ENCODE measurements at regions not wholly inside any gene's neighbourhood (a gene's known extent, or its start where the extent isn't known, plus 50 kb on each side); places are given as distances from the start of the nearest gene placed in this dataset.

DNA sequence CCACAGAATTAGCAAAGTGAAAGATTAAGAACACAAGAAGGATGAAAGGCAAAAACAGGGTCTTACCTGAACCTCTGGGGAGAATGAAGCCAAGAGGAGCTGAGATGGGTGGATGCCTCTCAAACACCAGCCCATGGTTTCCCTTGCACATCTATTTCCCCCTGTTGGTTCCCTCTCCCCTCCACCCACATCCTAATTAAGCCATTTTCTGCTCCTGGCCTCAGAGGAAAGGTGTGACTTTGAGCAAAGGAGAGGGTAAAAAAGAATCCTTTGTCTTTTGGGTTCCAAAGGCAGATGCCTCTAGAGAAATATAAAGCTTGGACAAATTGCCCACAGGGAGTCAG is 214.9 kb downstream of the RAP2A start:
- TF ChIP-seq, protein P1, sequence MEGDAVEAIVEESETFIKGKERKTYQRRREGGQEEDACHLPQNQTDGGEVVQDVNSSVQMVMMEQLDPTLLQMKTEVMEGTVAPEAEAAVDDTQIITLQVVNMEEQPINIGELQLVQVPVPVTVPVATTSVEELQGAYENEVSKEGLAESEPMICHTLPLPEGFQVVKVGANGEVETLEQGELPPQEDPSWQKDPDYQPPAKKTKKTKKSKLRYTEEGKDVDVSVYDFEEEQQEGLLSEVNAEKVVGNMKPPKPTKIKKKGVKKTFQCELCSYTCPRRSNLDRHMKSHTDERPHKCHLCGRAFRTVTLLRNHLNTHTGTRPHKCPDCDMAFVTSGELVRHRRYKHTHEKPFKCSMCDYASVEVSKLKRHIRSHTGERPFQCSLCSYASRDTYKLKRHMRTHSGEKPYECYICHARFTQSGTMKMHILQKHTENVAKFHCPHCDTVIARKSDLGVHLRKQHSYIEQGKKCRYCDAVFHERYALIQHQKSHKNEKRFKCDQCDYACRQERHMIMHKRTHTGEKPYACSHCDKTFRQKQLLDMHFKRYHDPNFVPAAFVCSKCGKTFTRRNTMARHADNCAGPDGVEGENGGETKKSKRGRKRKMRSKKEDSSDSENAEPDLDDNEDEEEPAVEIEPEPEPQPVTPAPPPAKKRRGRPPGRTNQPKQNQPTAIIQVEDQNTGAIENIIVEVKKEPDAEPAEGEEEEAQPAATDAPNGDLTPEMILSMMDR (IDR thresholded peaks at IDR 0.05), result no peak
- TF ChIP-seq POLR2A (IDR thresholded peaks at IDR 0.05), result no peak

Data from esophagus squamous epithelium (tissue), 4 donors.